22Rv1 (cell line): ENCODE measurements at regions not wholly inside any gene's neighbourhood (a gene's known extent, or its start where the extent isn't known, plus 50 kb on each side); places are given as distances from the start of the nearest gene placed in this dataset.

Experiments
- ZFX ChIP-seq: fragments of 450-650 bp; IDR thresholded peaks from 2 replicates; pipeline ENCODE4 v1.6.1; 2017; ENCODE audit warnings: antibody characterized with exemption, borderline replicate concordance
- TF ChIP-seq, protein P1 (sequence below): fragments of 450-650 bp; IDR thresholded peaks from 2 replicates; pipeline ENCODE4 v1.5.1; 2017; ENCODE audit warnings: mild to moderate bottlenecking

DNA sequence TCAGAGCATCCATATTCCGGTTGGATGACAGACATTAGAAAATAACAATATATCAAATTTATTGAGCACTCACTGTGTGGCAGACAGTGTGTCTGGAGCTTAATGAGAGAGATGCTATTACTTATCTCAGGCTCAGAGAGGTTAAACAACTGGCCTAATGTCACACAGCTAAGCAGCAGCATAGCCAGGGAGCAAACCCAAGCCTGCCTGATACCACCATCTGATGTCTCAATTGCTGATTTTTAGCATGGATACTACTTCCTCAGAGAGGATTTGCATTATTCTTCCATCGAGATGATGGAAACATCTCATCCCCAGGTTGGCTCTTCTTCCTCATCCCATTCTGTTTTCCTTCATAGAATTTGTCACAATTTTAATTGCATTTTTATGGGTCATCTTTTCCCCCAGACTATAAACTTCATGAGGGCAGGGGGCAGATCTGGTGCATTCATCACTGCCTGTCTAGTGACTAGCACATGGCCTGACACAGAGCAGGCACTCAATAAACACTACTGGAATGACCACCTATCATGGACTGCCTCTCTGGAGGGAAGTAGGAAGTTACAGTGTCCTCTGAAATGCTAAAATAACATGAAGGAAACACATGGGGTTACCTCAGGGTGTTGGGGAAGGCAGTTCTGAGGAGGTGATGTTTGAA lies 344.8 kb upstream of the CCL2 start:
- TF ChIP-seq, protein P1, sequence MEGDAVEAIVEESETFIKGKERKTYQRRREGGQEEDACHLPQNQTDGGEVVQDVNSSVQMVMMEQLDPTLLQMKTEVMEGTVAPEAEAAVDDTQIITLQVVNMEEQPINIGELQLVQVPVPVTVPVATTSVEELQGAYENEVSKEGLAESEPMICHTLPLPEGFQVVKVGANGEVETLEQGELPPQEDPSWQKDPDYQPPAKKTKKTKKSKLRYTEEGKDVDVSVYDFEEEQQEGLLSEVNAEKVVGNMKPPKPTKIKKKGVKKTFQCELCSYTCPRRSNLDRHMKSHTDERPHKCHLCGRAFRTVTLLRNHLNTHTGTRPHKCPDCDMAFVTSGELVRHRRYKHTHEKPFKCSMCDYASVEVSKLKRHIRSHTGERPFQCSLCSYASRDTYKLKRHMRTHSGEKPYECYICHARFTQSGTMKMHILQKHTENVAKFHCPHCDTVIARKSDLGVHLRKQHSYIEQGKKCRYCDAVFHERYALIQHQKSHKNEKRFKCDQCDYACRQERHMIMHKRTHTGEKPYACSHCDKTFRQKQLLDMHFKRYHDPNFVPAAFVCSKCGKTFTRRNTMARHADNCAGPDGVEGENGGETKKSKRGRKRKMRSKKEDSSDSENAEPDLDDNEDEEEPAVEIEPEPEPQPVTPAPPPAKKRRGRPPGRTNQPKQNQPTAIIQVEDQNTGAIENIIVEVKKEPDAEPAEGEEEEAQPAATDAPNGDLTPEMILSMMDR, result no peak
- no peak for TF ChIP-seq ZFX
